ENCODE measurements at regions not wholly inside any gene's neighbourhood (a gene's known extent, or its start where the extent isn't known, plus 50 kb on each side); places are given as distances from the start of the nearest gene placed in this dataset.
"Not testable (repeated sequence)": the region's sequence is repeated elsewhere in the genome, so short reads cannot be mapped to it uniquely, and the experiment has no call there.

GRCh38 chr13:80022146-80022545 is 318.8 kb downstream of the SPRY2 start:
- DNase-seq, result no peak

GRCh38 chr13:80012251-80012650 is 328.7 kb downstream of the SPRY2 start:
- no peak for DNase-seq

GRCh38 chr13:80011448-80012212 is 329.3 kb downstream of the SPRY2 start:
- no peak for DNase-seq

GRCh38 chr13:80010846-80011245 is 330.1 kb downstream of the SPRY2 start:
- DNase-seq, result no peak

- no peak for DNase-seq
Observed at GRCh38 chr13:80010286-80010831, 330.6 kb downstream of the SPRY2 start.

- no peak for DNase-seq
Observed at GRCh38 chr13:80009760-80010159, 331.2 kb downstream of the SPRY2 start.

GRCh38 chr13:80006940-80007339 is 334.0 kb downstream of the SPRY2 start:
- DNase-seq, result no peak

- no peak for DNase-seq
Observed at GRCh38 chr13:80001510-80001842, 339.4 kb downstream of the SPRY2 start.

- no peak for DNase-seq
Observed at GRCh38 chr13:80000684-80001509, 340.0 kb downstream of the SPRY2 start.

- DNase-seq, result no peak
Observed at GRCh38 chr13:79999601-80000000, 341.3 kb downstream of the SPRY2 start.

- no peak for DNase-seq
Observed at GRCh38 chr13:79998381-79998880, 342.5 kb downstream of the SPRY2 start.

- DNase-seq, result no peak
Observed at GRCh38 chr13:79997244-79997643, 343.7 kb downstream of the SPRY2 start.

GRCh38 chr13:79995334-79995733 is 345.6 kb downstream of the SPRY2 start:
- no peak for DNase-seq

- no peak for DNase-seq
Observed at GRCh38 chr13:79992111-79992510, 348.8 kb downstream of the SPRY2 start.

- DNase-seq, result no peak
Observed at GRCh38 chr13:79990048-79990447, 350.9 kb downstream of the SPRY2 start.

GRCh38 chr13:79989217-79989661 is 351.7 kb downstream of the SPRY2 start:
- DNase-seq, result no peak

GRCh38 chr13:79988573-79988972 is 352.4 kb downstream of the SPRY2 start:
- no peak for DNase-seq

GRCh38 chr13:79987761-79988160 is 353.2 kb downstream of the SPRY2 start:
- no peak for DNase-seq

GRCh38 chr13:79987323-79987722 is 353.6 kb downstream of the SPRY2 start:
- DNase-seq, result no peak

GRCh38 chr13:79986890-79987289 is 354.0 kb downstream of the SPRY2 start:
- no peak for DNase-seq

GRCh38 chr13:79974935-79975650 is 365.8 kb downstream of the SPRY2 start:
- DNase-seq, result not testable (repeated sequence)

- peak; percentile 1 to 11 for DNase-seq
Observed at GRCh38 chr13:79973533-79973963, 367.4 kb downstream of the SPRY2 start.

GRCh38 chr13:79972066-79972569 is 368.8 kb downstream of the SPRY2 start:
- DNase-seq, result no peak

Measured in Kasumi-1 (cell line).